H1 (cell line): ENCODE measurements at regions not wholly inside any gene's neighbourhood (a gene's known extent, or its start where the extent isn't known, plus 50 kb on each side); places are given as distances from the start of the nearest gene placed in this dataset.

Experiments
- CBX5 ChIP-seq: fragments of 300-800, 300-1000 bp; sonication (generic); IDR thresholded peaks from 2 replicates; pipeline ENCODE4 v1.7.1; 2016; ENCODE audit warnings: antibody characterized with exemption, low read length, low read depth
- EZH2 ChIP-seq: fragments of 200-600 bp; sonication (generic); IDR thresholded peaks from 2 replicates; pipeline ENCODE4 v1.7.1; 2012; ENCODE audit warnings: low read depth, mild to moderate bottlenecking, moderate library complexity, low read length, inconsistent platforms; ENCODE audit not compliant: severe bottlenecking

DNA sequence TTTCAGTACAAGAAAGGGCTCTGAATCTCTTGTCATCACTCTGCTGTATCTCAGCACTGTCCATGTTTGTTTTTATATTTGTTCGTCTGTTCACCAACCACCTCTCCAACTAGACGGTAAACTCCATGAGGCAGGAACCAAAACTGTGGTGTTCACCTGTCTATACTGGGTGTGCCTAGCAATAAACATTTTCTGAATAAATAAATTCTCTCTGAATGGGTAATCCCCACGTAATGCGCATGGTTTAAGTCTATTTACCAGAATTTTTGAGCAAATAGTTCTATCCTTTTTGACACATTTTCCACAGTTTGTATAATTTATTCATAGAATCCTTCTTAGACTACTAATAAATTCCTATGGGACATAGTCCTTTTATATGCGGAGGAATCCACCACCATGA, 400.6 kb upstream of the CFAP20DC start:
- TF ChIP-seq EZH2, result no peak
- TF ChIP-seq CBX5, result no peak
